ENCODE measurements at regions not wholly inside any gene's neighbourhood (a gene's known extent, or its start where the extent isn't known, plus 50 kb on each side); places are given as distances from the start of the nearest gene placed in this dataset.

DNA sequence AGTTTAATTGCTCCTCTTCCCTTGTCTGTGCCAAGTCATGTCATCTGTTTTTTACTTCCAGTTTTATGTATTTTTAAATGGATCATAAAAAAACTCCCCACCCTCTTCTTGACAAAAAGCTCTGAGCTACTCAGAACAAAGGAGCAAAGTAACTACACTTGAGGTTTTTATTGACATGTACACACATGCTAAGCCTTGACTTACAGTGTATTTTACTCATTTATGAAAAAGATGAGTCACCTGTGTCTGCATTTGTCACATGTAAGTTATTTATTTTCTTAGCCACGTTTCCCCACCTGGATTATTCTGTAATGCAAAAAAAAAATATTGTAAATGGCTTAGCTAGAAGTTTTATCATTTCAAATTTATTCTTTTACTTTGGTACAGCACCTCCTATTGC lies 628.8 kb upstream of the SLC35B3 start:
- Mint-ChIP-seq H3K4me3 (no peak overlapping the region), H3K36me3 (ENCODE audit: low read depth) (no peaks in the 10 kb centered on the region), H3K27ac (no peak overlapping the region), H3K4me1 (ENCODE audit: low read depth) (no peaks in the 10 kb centered on the region), H3K27me3 (ENCODE audit: insufficient read depth) (no peaks in the 10 kb centered on the region), H3K9me3 (no peaks in the 10 kb centered on the region)
- TF ChIP-seq CTCF (IDR thresholded peaks at IDR 0.05), result no peak
- no peak for DNase-seq

GRCh38 chr6:9062596-9062995 lies 627.3 kb upstream of the SLC35B3 start:
- no peaks in the 10 kb centered on the region for H3K4me1 Mint-ChIP-seq (ENCODE audit: low read depth)
- no peak for TF ChIP-seq CTCF (IDR thresholded peaks at IDR 0.05)
- H3K9me3 Mint-ChIP-seq, result no peaks in the 10 kb centered on the region
- DNase-seq, result no peak
- H3K27ac Mint-ChIP-seq, result no peak overlapping the region
- no peak overlapping the region for H3K4me3 Mint-ChIP-seq
- no peaks in the 10 kb centered on the region for H3K27me3 Mint-ChIP-seq (ENCODE audit: insufficient read depth)
- no peaks in the 10 kb centered on the region for H3K36me3 Mint-ChIP-seq (ENCODE audit: low read depth)

DNA sequence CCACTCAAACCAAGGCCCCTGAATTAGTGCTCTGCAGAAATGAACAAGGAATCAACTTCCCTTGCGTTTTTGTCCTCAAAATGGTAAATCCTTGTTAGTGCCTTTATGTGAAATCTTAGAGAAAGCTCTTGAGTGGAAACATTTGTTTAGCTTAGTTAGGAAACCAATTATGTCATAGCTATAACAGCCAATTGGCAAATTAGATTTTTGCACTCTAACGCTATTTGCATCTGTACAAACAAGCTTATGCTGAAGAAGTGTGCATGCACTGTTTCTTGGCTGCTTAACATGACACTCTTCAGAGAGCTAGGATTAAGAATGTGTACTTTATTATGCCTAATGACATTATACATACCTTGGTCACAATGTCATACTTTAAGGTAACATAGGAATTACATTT lies 622.6 kb upstream of the SLC35B3 start:
- Mint-ChIP-seq H3K27ac (no peak overlapping the region), H3K27me3 (ENCODE audit: insufficient read depth) (peaks cover 1% of the 10 kb centered on the region; the same call in 1 of the 2 replicates), H3K4me1 (ENCODE audit: low read depth) (no peaks in the 10 kb centered on the region; the same call in 1 of the 2 replicates), H3K4me3 (no peak overlapping the region), H3K9me3 (no peaks in the 10 kb centered on the region), H3K36me3 (ENCODE audit: low read depth) (no peaks in the 10 kb centered on the region)
- TF ChIP-seq CTCF (IDR thresholded peaks at IDR 0.05), result no peak
- no peak for DNase-seq

GRCh38 chr6:9056556-9056955 lies 621.2 kb upstream of the SLC35B3 start:
- DNase-seq, result no peak
- Mint-ChIP-seq H3K4me1 (ENCODE audit: low read depth) (no peaks in the 10 kb centered on the region; the same call in 1 of the 2 replicates), H3K27ac (no peak overlapping the region), H3K4me3 (no peak overlapping the region), H3K27me3 (ENCODE audit: insufficient read depth) (peaks cover 1% of the 10 kb centered on the region; the same call in 1 of the 2 replicates), H3K9me3 (no peaks in the 10 kb centered on the region), H3K36me3 (ENCODE audit: low read depth) (no peaks in the 10 kb centered on the region)
- TF ChIP-seq CTCF (IDR thresholded peaks at IDR 0.05), result no peak

GRCh38 chr6:9044426-9044825 lies 609.1 kb upstream of the SLC35B3 start:
- peaks cover 7% of the 10 kb centered on the region; the same call in 1 of the 2 replicates for H3K36me3 Mint-ChIP-seq (ENCODE audit: low read depth)
- no peaks in the 10 kb centered on the region for H3K4me1 Mint-ChIP-seq (ENCODE audit: low read depth)
- H3K27me3 Mint-ChIP-seq (ENCODE audit: insufficient read depth), result no peaks in the 10 kb centered on the region; the same call in 1 of the 2 replicates
- no peak overlapping the region for H3K27ac Mint-ChIP-seq
- peaks cover 14% of the 10 kb centered on the region for H3K9me3 Mint-ChIP-seq
- H3K4me3 Mint-ChIP-seq, result no peak overlapping the region
- no peak for TF ChIP-seq CTCF (IDR thresholded peaks at IDR 0.05)
- no peak for DNase-seq

DNA sequence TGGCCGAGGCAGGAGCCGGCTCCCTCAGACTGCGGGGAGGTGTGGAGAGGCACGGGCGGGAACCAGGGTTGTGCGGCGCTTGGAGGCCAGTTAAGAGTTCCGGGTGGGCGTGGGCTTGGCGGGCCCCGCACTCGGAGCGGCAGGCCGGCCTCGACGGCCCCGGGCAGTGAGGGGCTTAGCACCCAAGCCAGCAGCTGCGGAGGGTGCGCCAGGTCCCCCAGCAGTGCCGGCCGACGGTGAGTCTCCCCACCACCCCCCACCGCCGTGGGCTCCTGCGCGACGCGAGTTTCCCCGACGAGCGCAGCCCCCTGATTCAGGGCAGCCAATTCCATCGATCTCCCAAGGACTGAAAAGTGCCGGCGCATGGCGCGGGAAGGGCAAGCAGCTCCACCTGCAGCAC lies 605.4 kb upstream of the SLC35B3 start:
- Mint-ChIP-seq H3K36me3 (ENCODE audit: low read depth) (peaks cover 7% of the 10 kb centered on the region; the same call in 1 of the 2 replicates), H3K27me3 (ENCODE audit: insufficient read depth) (no peaks in the 10 kb centered on the region; the same call in 1 of the 2 replicates), H3K9me3 (peaks cover 14% of the 10 kb centered on the region), H3K27ac (no peak overlapping the region), H3K4me1 (ENCODE audit: low read depth) (no peaks in the 10 kb centered on the region), H3K4me3 (no peak overlapping the region)
- no peak for DNase-seq
- no peak for TF ChIP-seq CTCF (IDR thresholded peaks at IDR 0.05)

Measured in HFFc6 (cell line).